ENCODE measurements at regions not wholly inside any gene's neighbourhood (a gene's known extent, or its start where the extent isn't known, plus 50 kb on each side); places are given as distances from the start of the nearest gene placed in this dataset.
"Not testable (repeated sequence)": the region's sequence is repeated elsewhere in the genome, so short reads cannot be mapped to it uniquely, and the experiment has no call there.

DNA sequence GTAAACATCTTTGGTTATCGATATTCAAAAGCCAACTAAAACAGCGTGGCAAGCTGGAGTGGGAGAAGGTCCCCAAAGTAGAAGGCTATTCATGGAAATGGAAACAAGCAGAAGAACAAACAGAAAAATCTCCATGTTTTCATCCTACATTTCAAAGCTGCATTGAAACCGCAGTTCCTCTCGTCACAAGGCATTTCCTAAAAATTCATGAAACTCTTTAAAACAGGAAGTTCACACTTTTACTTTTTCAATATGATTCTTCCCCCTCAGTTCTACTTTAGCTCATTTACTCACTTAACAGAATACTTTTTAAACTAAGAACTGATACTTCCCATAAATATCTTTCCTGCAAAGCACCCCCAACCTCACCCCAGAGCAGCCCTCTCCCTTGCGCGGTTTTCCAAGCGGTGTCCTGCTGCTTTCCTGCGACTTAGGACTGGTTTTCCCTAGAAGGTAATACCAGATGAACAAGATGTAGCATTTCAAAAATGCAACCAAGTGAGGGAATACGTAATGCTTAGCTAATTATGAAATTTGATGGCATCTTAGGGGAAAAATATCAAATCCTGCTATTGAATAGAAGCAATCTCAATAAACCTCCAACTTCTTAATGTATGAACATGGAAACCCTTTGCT, 228.3 kb upstream of the PKN2 start:
- no peak for DNase-seq

DNA sequence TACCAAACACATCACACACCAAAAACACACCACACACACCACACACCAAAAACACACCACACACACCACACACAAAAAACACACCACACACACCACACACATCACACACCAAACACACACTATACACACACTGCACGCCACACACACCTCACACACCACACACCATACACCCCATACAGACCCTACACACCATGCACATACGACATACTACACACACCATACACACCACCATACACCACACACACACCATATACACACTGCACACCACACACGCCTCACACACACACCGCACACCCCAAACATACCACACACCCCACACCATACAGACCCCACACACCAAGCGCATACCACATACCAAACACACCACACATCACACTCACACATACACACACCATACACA, 226.9 kb upstream of the PKN2 start:
- DNase-seq = no peak

DNA sequence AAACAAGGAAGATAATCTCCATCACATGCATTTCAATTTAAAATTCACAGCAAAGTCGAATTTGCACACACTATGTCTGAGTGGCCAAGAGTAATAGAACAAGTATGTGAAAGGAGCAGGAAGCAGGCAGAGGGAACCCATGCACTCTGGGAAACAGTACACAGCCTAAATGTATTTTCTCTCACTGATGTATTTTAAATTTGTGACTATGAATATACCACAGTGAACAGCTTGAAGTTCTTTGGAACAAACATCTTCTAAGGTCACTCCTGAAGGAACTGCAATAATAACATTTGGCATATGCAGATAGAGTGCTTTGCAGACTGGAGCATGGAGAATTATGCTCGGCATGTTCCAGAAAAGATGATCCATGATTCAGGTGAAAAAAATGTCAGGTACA, 223.1 kb upstream of the PKN2 start:
- no peak for DNase-seq

DNA sequence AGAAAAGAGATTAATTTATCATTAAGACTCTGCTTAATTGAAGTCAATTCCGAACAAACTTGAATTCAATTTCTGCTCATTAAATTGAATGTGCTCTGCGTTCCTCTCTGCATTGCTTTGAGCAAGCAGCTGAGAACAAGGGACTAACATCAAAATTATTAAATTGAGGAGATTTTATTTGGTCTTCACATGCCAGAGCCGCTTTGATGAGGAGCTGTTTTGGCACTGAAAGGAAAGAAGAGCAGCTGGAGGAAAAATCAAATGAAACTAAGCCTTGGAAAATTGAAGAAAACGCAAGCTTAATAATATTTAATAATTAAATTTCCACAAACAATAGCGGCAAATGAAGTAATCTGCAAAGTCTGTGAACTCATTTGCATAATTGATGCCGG, 222.0 kb upstream of the PKN2 start:
- DNase-seq = no peak

DNA sequence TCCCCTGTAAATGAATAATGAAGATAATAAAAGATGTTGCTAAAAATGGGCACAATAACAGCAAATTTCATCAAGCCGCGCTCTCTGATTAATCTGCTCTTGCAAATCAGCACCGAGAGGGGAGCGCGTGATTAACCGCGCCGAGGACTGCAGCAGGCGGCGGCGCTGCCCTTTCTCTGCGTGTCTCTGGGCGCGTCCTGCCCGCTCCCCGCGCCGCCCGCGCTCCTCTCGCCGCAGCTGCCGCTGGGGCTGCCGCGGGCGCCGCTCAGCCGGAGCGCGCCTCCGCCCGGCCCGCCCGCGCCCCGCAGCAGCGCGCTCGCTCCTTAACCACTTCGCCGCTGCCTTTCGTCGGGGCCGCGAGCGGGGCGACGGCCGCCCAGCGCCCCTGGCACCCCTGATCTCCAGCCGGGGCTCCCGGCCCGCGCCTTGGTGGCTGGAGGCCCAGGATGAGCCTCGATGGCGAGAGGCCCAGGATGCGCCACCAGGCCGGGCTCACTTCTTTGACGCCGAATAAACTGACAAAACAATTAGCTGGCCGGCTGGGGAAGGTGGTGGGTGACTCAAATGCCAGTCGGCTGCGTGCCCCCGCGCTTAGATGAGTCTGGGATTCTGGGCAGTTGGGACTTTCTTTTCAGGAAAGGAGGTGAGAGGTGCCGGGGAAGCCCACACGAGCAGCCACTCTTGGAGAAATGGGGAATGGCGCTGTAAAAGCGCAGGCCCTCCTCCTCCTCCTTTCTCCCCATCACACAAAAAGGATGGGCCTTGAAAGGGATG, 221.4 kb upstream of the PKN2 start:
- no peak for DNase-seq

DNA sequence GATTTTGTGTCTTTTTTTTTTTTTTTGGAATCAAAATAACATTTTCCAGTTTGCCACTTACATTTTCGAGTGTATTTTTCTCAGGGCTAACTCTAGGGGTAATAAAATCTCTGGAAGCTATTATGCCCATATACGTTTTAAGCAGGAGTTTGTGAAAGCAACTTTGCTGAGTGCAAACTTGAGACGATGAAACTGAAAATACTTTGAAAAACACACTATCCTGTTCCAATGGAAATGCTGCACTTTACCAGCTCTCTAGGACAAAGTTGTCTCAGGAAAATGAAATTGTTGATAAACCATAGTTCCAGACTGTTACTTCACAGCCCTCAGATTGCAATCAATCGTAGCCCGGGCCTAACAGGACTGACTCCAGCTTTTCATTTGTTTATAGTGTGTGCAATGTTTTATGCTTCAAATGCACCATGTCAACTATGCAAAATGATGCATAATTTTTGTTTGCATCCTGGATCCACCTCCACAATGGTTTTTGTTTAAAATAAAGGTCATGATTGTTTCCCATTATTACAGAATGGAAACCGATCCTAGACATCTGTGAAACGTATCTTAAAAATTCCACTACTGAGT, 220.6 kb upstream of the PKN2 start:
- DNase-seq = no peak

DNA sequence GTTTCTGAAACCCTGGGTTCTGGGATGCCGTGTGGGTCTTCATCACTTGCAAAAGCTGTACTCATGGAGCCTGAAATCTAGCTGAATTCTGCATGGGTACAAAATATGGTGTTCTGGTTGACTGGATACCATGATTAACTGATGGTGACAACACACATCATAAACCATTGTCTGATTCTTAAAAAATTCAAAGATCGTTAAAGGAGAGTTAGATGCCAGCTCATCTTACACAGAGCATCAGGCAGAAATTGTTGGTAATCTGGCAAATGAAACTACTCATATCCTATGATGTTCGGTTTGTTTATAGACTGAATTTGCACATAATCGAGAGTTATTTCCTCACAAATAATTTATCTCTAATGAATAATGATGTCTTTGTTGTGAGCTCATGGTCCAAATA, 218.1 kb upstream of the PKN2 start:
- DNase-seq = no peak

DNA sequence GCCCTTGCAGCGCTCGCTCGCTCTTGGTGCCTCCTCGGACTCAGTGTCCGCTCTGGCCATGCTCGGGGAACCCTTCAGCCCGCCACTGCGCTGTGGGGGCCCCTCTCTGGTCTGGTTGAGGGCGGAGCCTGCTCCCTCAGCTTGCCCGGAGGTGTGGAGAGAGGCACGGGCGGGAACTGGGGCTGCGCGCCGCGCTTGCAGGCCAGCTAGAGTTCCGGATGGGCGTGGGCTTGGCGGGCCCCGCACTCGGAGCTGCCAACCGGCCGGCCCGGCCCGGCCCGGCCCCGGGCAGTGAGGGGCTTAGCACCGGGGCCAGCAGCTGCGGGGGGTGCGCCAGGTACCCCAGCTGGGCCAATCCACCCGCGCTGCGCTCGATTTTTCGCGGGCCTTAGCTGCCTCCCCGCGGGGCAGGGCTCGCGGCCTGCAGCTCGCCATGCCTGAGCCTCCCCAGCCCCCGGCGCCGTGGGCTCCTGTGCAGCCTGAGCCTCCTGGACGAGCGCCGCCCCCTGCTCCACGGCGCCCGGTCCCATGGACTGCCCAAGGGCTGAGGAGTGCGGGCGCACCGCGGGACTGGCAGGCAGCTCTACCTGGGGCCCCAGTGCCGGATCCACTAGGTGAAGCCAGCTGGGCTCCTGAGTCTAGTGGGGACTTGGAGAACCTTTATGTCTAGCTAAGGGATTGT, 217.0 kb upstream of the PKN2 start:
- no peak for DNase-seq

DNA sequence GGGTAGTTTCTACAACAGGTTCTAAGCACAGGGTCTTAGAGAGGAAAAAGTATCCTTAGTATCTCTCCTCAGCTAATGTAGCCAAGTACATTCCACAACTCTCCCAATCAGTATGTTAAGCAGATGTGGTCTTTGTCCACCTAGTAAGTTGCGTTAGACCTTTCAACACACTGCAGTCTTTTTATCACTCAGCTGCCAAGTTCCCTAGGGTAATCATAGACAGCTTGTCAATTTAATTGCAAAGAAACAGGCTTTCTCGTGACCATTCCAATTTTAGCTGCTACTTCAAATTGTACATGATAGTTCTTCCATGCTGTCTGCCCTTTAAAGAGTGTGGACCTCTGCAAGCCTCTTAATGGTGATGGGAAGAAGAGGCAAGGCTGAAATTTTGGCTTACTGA, 211.8 kb upstream of the PKN2 start:
- DNase-seq = no peak

DNA sequence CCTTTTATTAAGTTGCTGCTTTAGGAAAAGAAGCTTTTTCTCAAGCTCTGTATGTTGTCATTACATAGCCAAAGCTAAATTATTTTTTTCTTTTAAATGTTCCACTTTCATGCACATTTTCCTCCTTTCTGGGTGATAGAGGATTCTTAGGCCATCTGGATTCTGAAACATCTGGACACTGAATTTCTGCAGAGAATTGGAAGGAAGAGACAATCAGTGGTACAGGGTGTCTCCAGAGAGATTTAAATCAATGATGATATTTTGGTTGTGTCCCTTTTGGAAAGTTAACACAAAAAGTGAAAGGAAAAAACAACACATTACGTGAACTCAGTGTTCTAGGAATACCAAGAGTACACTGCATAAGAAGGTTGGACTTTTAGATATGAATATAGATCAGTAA, 211.4 kb upstream of the PKN2 start:
- no peak for DNase-seq

DNA sequence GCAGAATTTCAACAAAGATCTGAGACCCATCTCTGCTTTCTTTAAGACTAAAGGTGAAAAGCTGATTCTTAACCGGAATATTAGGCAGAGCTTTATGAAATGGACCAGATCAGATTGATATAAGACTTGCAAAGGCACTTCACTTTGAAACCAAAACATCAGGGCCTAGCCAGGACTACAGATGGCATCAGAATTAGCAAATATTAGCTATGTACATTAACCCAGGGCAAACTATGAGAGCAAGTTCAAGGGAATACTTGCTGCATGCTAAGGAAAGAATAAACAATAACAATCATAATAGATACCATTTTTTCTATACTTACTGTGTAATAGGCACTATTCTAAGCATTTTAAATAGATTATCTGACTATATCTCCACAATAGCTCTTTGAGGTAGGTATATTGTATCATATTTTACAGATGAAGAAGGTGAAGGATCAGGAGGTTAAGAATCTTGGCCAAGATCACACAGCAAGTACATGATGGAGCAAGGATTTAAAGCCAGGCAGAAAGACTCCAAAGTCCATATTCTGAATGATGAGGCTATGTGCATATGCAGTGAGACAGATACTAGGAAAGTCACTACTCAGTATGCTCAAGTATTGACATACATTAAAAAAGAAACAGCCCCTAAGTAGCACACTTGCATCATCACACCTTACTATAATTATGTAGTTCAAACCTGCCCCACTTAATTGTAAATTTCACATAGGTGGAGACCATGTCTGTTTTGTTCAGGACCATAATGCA, 209.3 kb upstream of the PKN2 start:
- no peak for DNase-seq

DNA sequence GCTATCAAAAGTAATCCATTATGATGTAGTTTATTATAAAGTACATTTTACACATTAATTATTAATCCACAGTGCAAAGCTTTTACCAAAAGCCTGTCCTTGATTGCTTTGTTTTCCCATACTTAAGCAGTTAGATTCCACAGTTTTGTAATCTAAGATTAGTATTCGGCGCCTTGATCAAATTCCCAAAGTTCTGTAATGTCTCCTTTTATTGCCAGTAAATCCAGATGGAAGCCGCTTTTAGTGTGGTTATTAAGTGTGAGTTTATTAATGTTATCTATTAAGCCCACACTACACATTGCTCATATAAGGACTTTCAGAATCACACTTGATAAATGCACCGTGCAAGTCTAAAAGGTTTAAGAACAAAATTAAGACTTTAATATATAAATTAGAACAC, 199.2 kb upstream of the PKN2 start:
- no peak for DNase-seq

DNA sequence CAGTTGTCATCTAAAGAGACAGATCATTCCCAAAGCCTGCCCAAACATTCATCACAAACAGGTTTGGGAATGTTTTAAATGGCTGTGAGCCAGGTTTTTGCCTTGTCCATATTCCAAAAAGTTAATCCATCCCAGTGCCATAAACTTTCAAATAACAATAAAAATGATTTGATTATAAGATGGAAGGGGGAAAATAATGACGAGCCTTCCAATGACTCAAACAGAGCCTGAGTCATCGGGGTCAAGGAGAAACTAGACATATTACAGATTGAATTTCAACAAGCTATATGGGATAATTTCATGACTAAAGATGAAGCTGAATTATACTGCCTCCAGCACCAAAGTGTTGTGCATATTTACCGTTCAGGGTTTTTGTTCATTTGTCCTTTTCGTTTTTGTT, 195.8 kb upstream of the PKN2 start:
- DNase-seq = no peak

DNA sequence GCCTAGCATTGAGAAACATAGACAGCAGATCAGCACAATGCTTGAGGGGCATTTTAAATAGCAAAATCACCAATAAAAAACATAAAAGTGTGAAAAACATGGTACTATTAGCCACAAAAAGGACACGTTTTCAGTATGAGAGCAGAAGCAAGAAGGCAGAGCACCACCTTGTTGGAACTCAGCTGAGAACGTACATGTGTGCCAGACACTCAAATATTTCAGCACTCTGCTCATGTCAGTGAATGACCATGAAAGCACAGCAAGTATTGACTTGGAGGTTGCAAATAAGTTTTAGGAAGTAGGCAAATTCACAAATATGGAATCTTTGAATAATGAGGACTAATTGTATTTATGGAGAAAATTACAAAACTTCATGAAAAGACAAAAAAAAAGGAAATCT, 193.4 kb upstream of the PKN2 start:
- DNase-seq = no peak

DNA sequence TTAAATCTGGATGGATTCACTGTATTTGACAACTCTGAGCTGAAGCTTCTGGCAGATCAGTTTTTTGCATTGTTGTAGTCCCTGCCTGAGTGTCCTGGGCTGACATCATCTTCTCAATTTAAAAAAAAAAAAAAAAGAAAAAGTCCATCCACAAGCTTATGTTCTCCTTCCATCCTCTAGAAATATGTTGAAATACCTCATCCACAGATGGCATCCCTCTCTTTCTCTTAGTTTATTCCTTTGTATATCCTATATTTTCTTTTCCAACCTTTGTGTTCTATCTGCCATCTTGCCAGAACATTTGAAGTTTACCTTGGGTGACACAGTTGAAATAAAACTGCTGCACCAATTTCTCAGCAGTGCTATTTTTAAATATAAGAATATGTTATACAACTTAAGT, 184.4 kb upstream of the PKN2 start:
- no peak for DNase-seq

DNA sequence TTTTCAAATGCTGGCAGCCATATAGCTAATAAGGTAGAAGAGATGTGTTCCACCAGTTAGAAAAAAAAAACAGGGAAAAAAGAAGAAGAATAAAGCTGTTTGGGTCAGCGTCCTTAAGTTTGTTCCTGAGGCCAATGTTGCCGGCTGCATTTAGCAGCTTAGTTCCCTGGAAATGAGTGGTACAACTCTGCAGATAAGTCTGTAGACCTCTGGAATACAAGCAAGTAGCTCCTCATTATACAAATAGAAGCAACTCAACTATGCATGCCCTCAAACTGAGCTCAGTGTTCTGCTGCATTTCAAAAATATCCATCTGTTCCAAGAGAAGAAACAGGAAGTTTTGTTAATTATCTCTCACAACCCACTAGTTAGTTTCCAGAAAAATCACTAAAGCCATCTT, 181.2 kb upstream of the PKN2 start:
- DNase-seq = no peak

DNA sequence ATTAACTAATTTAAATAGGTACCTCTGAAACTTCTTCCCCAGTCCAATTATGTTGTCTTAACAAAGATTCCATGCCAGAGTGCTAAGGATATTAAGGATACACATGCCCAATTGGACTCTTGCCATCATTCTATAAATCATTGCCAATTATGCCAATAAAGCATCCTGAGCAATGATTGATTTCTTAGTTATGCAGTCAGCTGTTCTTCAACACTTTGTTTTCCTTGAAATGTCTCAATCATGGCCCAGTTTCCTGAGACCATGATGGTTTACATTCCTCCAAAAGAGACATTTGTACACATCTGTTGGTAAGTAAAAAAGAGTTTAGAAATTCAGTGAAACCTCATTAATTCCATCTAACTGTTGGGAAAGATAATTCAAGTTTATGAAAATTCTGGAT, 180.4 kb upstream of the PKN2 start:
- no peak for DNase-seq

DNA sequence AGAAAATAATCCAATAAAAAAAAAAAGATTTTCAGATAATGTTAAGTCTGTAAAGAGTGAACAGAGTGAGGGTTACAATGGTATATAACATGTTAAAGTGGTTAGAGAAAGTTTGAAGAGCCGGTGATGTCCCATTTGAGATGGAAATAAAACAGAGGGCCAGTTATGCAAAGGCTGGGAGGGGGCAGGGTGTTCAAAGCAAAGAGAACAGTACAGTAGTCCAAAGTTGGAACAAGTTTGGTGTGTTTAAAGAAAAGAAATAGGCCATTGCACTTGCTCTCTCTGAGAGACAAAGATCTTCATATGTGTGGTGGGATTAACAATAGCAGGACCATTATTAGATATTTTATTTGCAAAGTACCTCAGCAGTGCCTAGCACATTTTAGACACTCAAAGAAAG, 179.5 kb upstream of the PKN2 start:
- DNase-seq = no peak

DNA sequence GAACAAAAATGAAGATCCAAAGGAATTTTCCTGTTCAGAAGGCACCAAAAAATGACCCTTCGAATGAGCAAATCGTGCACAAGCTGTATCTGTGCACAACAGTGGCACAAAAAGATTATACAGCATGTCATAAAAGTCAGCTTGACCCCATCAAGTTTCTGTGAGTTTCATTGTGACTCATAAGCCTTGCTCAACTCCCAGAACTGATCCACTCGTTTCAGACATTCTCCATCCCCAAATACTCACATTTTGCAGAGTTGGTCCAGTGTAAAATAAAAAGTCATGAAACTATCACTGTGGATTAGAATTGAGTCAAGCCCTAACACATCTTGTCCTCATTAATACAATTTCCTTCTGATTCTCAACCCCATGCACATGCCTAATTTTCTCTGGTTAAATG, 174.7 kb upstream of the PKN2 start:
- no peak for DNase-seq

DNA sequence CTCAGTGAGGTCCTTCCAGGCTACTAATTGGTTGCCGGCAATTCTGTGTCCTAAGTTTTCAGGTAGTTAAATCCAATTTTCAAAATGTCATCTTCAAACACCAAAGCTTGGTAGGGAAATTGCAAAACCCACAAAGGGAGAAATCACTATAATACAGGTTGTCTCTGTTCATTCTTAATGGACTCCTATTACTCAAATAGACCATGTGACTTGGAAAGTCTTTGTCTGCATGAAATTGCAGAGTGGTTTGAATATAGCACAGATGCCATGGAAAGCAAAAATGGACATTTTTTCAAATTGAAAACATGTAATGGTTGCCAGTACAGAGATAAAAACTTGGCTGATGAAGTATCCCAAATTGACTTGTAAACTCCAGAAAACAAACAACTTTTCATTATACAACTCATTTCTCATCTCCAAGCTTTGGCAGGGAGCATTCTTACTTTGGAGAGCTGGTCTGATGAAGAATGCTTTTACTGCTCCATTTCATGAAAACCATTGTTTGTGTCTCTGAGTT, 169.5 kb upstream of the PKN2 start:
- DNase-seq = no peak

DNA sequence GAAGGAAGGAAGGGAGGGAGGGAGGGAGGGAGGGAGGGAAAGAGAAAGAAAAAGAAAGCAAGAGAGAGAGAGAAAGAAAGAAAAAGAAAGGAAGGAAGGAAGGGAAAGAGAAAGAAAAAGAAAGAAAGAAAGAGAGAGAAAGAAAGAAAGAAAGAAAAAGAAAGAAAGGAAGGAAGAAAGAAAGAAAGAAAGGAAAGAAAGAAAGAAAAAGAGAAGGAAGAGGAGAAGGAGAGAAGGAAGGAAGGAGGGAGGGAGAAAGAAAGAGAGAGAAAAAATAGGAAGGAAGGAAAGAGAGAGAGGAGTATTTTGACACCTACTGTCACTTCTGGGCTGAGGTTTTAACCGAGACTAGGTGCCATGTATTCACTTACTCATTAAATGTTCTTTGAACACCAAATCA, 166.6 kb upstream of the PKN2 start:
- not testable (repeated sequence) for DNase-seq

DNA sequence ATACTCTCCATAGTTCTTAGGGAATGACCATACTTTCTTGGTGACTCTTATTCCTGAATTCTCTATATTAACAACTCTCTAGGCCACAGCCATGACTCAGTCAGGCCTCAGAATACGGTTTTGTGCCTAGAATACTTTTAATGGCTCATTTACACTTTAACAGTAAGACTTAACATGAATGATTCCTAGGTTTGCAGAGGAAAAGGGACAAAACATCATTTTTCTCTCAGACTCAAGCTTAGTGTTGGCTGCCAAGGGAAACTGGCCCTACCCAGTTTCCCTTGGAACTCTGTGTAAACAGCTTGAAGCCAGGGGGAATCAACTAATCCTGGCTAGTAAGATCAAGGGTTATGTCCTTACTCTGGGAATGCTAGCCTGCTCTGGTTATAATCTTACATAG, 164.9 kb upstream of the PKN2 start:
- DNase-seq = no peak
